HEK293 (cell line): ENCODE measurements at regions not wholly inside any gene's neighbourhood (a gene's known extent, or its start where the extent isn't known, plus 50 kb on each side); places are given as distances from the start of the nearest gene placed in this dataset.

Source experiments
- SETDB1 ChIP-seq: IDR thresholded peaks from one replicate; pipeline ENCODE4 v1.6.1; 2017; ENCODE audit warnings: mild to moderate bottlenecking, low read length, moderate library complexity, mixed read lengths; ENCODE audit not compliant: insufficient read length
- ZNF239 ChIP-seq: fragments of 450-650 bp; formaldehyde crosslinking; IDR thresholded peaks from 2 replicates; pipeline ENCODE4 v1.5.1; 2016; ENCODE audit warnings: missing biosample characterization, missing genetic modification characterization
- TF ChIP-seq, protein P1 (sequence below): fragments of 450-650 bp; formaldehyde crosslinking; IDR thresholded peaks from 2 replicates; pipeline ENCODE4 v1.5.1; 2016; ENCODE audit warnings: missing biosample characterization, missing genetic modification characterization

DNA sequence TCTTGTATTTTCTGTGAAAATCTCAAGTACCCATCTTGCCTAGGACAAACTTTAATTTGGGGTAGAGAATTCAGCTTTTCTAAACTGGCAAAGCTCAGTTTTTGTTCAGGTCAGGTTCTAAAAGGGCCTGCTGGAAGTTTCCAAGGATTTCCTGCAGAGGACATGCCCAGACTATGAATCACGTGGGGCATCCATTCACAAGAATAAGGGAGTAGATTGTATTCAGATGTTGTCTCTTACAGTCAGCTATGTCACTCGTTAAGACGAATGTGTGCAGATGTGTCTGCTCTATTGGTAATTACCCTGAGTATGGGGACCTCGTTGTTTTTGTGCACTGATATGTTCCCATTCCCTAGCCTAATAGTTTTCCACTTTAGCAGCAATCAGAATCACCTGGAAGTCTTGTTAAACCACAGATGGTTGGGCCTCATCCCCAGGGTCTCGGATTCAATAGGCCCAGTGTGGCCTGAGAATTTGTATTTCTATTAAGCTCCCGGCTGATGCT lies 81.0 kb upstream of the ITPRID1 start:
- TF ChIP-seq SETDB1 (no peak), ZNF239 (tag by site-specific recombination) (no peak)
- TF ChIP-seq, protein P1, sequence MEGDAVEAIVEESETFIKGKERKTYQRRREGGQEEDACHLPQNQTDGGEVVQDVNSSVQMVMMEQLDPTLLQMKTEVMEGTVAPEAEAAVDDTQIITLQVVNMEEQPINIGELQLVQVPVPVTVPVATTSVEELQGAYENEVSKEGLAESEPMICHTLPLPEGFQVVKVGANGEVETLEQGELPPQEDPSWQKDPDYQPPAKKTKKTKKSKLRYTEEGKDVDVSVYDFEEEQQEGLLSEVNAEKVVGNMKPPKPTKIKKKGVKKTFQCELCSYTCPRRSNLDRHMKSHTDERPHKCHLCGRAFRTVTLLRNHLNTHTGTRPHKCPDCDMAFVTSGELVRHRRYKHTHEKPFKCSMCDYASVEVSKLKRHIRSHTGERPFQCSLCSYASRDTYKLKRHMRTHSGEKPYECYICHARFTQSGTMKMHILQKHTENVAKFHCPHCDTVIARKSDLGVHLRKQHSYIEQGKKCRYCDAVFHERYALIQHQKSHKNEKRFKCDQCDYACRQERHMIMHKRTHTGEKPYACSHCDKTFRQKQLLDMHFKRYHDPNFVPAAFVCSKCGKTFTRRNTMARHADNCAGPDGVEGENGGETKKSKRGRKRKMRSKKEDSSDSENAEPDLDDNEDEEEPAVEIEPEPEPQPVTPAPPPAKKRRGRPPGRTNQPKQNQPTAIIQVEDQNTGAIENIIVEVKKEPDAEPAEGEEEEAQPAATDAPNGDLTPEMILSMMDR (tag by site-specific recombination) = no peak
